H9 (cell line): ENCODE measurements at regions not wholly inside any gene's neighbourhood (a gene's known extent, or its start where the extent isn't known, plus 50 kb on each side); places are given as distances from the start of the nearest gene placed in this dataset.
"Not testable (repeated sequence)": the region's sequence is repeated elsewhere in the genome, so short reads cannot be mapped to it uniquely, and the experiment has no call there.

Source experiments
- DNase-seq: peaks from one replicate; pipeline ENCODE4 v3.0.0-alpha.2; 2017
- H2AFZ ChIP-seq: one replicate; pipeline ENCODE4 v1.6.1; 2013; ENCODE audit warnings: mild to moderate bottlenecking, low read length, control low read depth, moderate library complexity
- H2AK5ac ChIP-seq: 2 replicates; pipeline ENCODE4 v1.6.1; 2013; ENCODE audit warnings: low read length, control low read depth, mixed read lengths; ENCODE audit not compliant: insufficient read length
- H2BK120ac ChIP-seq: one replicate; pipeline ENCODE4 v1.6.1; 2013; ENCODE audit warnings: low read depth, mild to moderate bottlenecking, low read length, control low read depth, inconsistent platforms; ENCODE audit not compliant: poor library complexity, severe bottlenecking
- H2BK12ac ChIP-seq: 2 replicates; pipeline ENCODE4 v1.6.1; 2013; ENCODE audit warnings: low read length, control low read depth, mixed read lengths, low read depth; ENCODE audit not compliant: insufficient read length
- H2BK15ac ChIP-seq: 2 replicates; pipeline ENCODE4 v1.6.1; 2013; ENCODE audit warnings: low read depth, low read length, control low read depth
- H2BK20ac ChIP-seq: one replicate; pipeline ENCODE4 v1.6.1; 2013; ENCODE audit warnings: low read depth, mild to moderate bottlenecking, low read length, control low read depth, inconsistent platforms; ENCODE audit not compliant: poor library complexity, severe bottlenecking
- H2BK5ac ChIP-seq: 2 replicates; pipeline ENCODE4 v1.6.1; 2013; ENCODE audit warnings: low read length, control low read depth, mixed read lengths; ENCODE audit not compliant: insufficient read length
- H3K14ac ChIP-seq: 2 replicates; pipeline ENCODE4 v1.6.1; 2013; ENCODE audit warnings: low read length, control low read depth; ENCODE audit not compliant: insufficient read depth
- H3K18ac ChIP-seq: 2 replicates; pipeline ENCODE4 v1.6.1; 2013; ENCODE audit warnings: low read depth, mild to moderate bottlenecking, mixed read lengths, low read length, control low read depth; ENCODE audit not compliant: insufficient read length
- H3K23ac ChIP-seq: 2 replicates; pipeline ENCODE4 v1.6.1; 2013; ENCODE audit warnings: low read length, control low read depth, mixed read lengths, low read depth; ENCODE audit not compliant: insufficient read length
- H3K23me2 ChIP-seq: 2 replicates; pipeline ENCODE4 v1.6.1; 2013; ENCODE audit warnings: low read depth, mild to moderate bottlenecking, mixed read lengths, low read length, control low read depth; ENCODE audit not compliant: insufficient read length, poor library complexity, severe bottlenecking
- H3K27ac ChIP-seq: 2 replicates; pipeline ENCODE4 v1.5.1; 2013; ENCODE audit warnings: low read length, control low read depth, mixed read lengths, low read depth; ENCODE audit not compliant: insufficient read length
- H3K27me3 ChIP-seq: 2 replicates; pipeline ENCODE4 v1.6.1; 2013; ENCODE audit warnings: low read length, control low read depth, inconsistent platforms; ENCODE audit not compliant: insufficient read depth
- H3K4ac ChIP-seq: 2 replicates; pipeline ENCODE4 v1.6.1; 2013; ENCODE audit warnings: low read depth, mild to moderate bottlenecking, control low read depth, inconsistent platforms, low read length, moderate library complexity
- H3K4me1 ChIP-seq: 2 replicates; pipeline ENCODE4 v1.6.1; 2013; ENCODE audit warnings: low read length, control low read depth, inconsistent platforms; ENCODE audit not compliant: insufficient read depth
- H3K4me2 ChIP-seq: 2 replicates; pipeline ENCODE4 v1.6.1; 2013; ENCODE audit warnings: low read length, control low read depth, mixed read lengths; ENCODE audit not compliant: insufficient read length, insufficient read depth
- H3K56ac ChIP-seq: 2 replicates; pipeline ENCODE4 v1.6.1; 2013; ENCODE audit warnings: low read depth, mild to moderate bottlenecking, mixed read lengths, low read length, control low read depth; ENCODE audit not compliant: insufficient read length
- H3K79me1 ChIP-seq: 2 replicates; pipeline ENCODE4 v1.6.1; 2013; ENCODE audit warnings: low read depth, mild to moderate bottlenecking, moderate library complexity, low read length, control low read depth, inconsistent platforms; ENCODE audit not compliant: insufficient read depth, poor library complexity, severe bottlenecking
- H3K79me2 ChIP-seq: 2 replicates; pipeline ENCODE4 v1.6.1; 2013; ENCODE audit warnings: low read length, control low read depth, inconsistent platforms; ENCODE audit not compliant: insufficient read depth
- H3K9ac ChIP-seq: 2 replicates; pipeline ENCODE4 v1.6.1; 2013; ENCODE audit warnings: low read length, control low read depth, mixed read lengths; ENCODE audit not compliant: insufficient read length; ENCODE audit errors: extremely low read depth
- H3K9me3 ChIP-seq: one replicate; pipeline ENCODE4 v1.6.1; 2013; ENCODE audit warnings: low read depth, low read length, inconsistent platforms; ENCODE audit not compliant: control insufficient read depth
- H3T11ph ChIP-seq: one replicate; pipeline ENCODE4 v1.6.1; 2013; ENCODE audit warnings: mild to moderate bottlenecking, low read length, control low read depth, inconsistent platforms
- H4K20me1 ChIP-seq: one replicate; pipeline ENCODE4 v1.6.1; 2013; ENCODE audit not compliant: control insufficient read depth, insufficient read length, insufficient read depth
- H4K5ac ChIP-seq: 2 replicates; pipeline ENCODE4 v1.6.1; 2013; ENCODE audit warnings: low read depth, mild to moderate bottlenecking, mixed read lengths, low read length, control low read depth; ENCODE audit not compliant: insufficient read length
- H4K8ac ChIP-seq: replicated peaks from 2 replicates; pipeline ENCODE4 v1.6.1; 2013; ENCODE audit warnings: low read length, control low read depth, mixed read lengths, low read depth; ENCODE audit not compliant: insufficient read length
- H4K91ac ChIP-seq: 2 replicates; pipeline ENCODE4 v1.6.1; 2013; ENCODE audit warnings: low read depth, mild to moderate bottlenecking, moderate library complexity, mixed read lengths, low read length, control low read depth; ENCODE audit not compliant: insufficient read length
- H3K27ac Mint-ChIP-seq, 3 experiments: 2 replicates in 2 of 3; 3 replicates in 1 of 3; pipeline ENCODE4 v1.8.0; 2020 to 2021; ENCODE audit warnings: mixed read lengths in 3 of 3, mild to moderate bottlenecking in 1 of 3, moderate library complexity in 1 of 3
- H3K27me3 Mint-ChIP-seq: 2 replicates; pipeline ENCODE4 v1.8.0; 2021; ENCODE audit warnings: low read depth, mild to moderate bottlenecking, moderate library complexity, mixed read lengths
- H3K36me3 Mint-ChIP-seq, 3 experiments: 2 replicates in 2 of 3; 3 replicates in 1 of 3; pipeline ENCODE4 v1.8.0; 2020 to 2021; ENCODE audit warnings: low read depth in 3 of 3, mixed read lengths in 3 of 3; ENCODE audit not compliant: insufficient read depth in 1 of 3
- H3K4me1 Mint-ChIP-seq, 2 experiments: 2 replicates each; pipeline ENCODE4 v1.8.0; 2020; ENCODE audit warnings: mixed read lengths in 2 of 2
- H3K4me3 Mint-ChIP-seq, 2 experiments: 2 replicates in 1 of 2; 3 replicates in 1 of 2; pipeline ENCODE4 v1.8.0; 2020 to 2021; ENCODE audit warnings: mild to moderate bottlenecking in 2 of 2, mixed read lengths in 2 of 2, moderate library complexity in 1 of 2
- H3K9me3 Mint-ChIP-seq, 2 experiments: 2 replicates in 1 of 2; 3 replicates in 1 of 2; pipeline ENCODE4 v1.8.0; 2020; ENCODE audit warnings: mild to moderate bottlenecking in 2 of 2, mixed read lengths in 2 of 2, moderate library complexity in 1 of 2
- CTCF ChIP-seq: fragments of 200-600 bp; sonication (generic); conservative IDR thresholded peaks from 3 replicates; pipeline ENCODE4 v1.8.0; 2021; ENCODE audit warnings: antibody characterized with exemption, mild to moderate bottlenecking
- WGBS: extraction: QIAGEN DNeasy Blood & Tissue Kit; methylation state at CpG from one replicate; pipeline ENCODE4 v1.1.7; 2013; ENCODE audit warnings: missing lambda C conversion rate, low lambda C conversion rate, mixed read lengths; ENCODE audit not compliant: insufficient read length; ENCODE audit errors: extremely low coverage; 5-methylcytosine and 5-hydroxymethylcytosine counted together

GRCh38 chr4:23945451-23946017, 55.7 kb upstream of the PPARGC1A start:
- Histone ChIP-seq H2BK20ac (no peak overlapping the region), H4K5ac (no peak overlapping the region), H3K9me3 (no peaks in the 10 kb centered on the region), H3K14ac (no peak overlapping the region), H3K9ac (no peak overlapping the region), H3K4me2 (no peak overlapping the region), H3T11ph (no peak overlapping the region), H3K4me1 (peaks cover 5% of the 10 kb centered on the region; the same call in 1 of the 2 replicates), H4K8ac (no peak overlapping the region), H4K20me1 (no peaks in the 10 kb centered on the region), H3K27ac (no peak overlapping the region), H4K91ac (no peak overlapping the region), H3K79me2 (no peaks in the 10 kb centered on the region), H2AFZ (no peak overlapping the region), H2BK5ac (no peak overlapping the region), H2AK5ac (no peak overlapping the region), H3K23me2 (no peaks in the 10 kb centered on the region), H3K56ac (no peak overlapping the region), H3K27me3 (no peaks in the 10 kb centered on the region), H3K79me1 (no peaks in the 10 kb centered on the region), H3K23ac (no peak overlapping the region), H2BK12ac (no peak overlapping the region), H2BK120ac (no peak overlapping the region), H3K18ac (no peak overlapping the region), H2BK15ac (no peak overlapping the region), H3K4ac (no peak overlapping the region)
- H3K27me3 Mint-ChIP-seq, result no peaks in the 10 kb centered on the region
- H3K27ac Mint-ChIP-seq, result no peak overlapping the region
- no peaks in the 10 kb centered on the region for H3K9me3 Mint-ChIP-seq
- H3K36me3 Mint-ChIP-seq, result no peaks in the 10 kb centered on the region
- TF ChIP-seq CTCF, result no peak
- WGBS, result no CpG with 5 or more reads among the region's 6 CpGs
- H3K4me3 Mint-ChIP-seq, result no peak overlapping the region
- H3K4me1 Mint-ChIP-seq, result peaks cover 20 to 22% of the 10 kb centered on the region in 2 experiments
- DNase-seq, result no peak

GRCh38 chr4:23944556-23944955, 54.7 kb upstream of the PPARGC1A start:
- not testable (repeated sequence) for H2AFZ ChIP-seq, H3K27me3 Mint-ChIP-seq, H3K9me3 Mint-ChIP-seq, H3K79me1 ChIP-seq, H3K18ac ChIP-seq, H2BK5ac ChIP-seq, H3K27ac Mint-ChIP-seq, H2AK5ac ChIP-seq, H2BK120ac ChIP-seq, H3K4me3 Mint-ChIP-seq, H3K79me2 ChIP-seq, H3T11ph ChIP-seq, H3K27me3 ChIP-seq, H2BK12ac ChIP-seq, H3K9ac ChIP-seq, H3K9me3 ChIP-seq, H2BK20ac ChIP-seq, H4K8ac ChIP-seq, H3K56ac ChIP-seq, H2BK15ac ChIP-seq, H4K5ac ChIP-seq, H3K23me2 ChIP-seq, H4K91ac ChIP-seq, H4K20me1 ChIP-seq, H3K4me2 ChIP-seq, H3K36me3 Mint-ChIP-seq, H3K14ac ChIP-seq, H3K4ac ChIP-seq, H3K23ac ChIP-seq, DNase-seq, H3K4me1 ChIP-seq, H3K27ac ChIP-seq
- H3K4me1 Mint-ChIP-seq, result peaks cover 12 to 15% of the 10 kb centered on the region in 2 experiments
- no CpG with 5 or more reads among the region's 3 CpGs for WGBS
